Neural progenitor cell (in vitro differentiated cells): ENCODE measurements at regions not wholly inside any gene's neighbourhood (a gene's known extent, or its start where the extent isn't known, plus 50 kb on each side); places are given as distances from the start of the nearest gene placed in this dataset.

Source experiments
- DNase-seq: peaks from one replicate; pipeline ENCODE4 v3.0.0-alpha.2; 2016; ENCODE audit warnings: low spot score
- H2AFZ ChIP-seq: fragments of 200-600 bp; sonication (generic); replicated peaks from 2 replicates; pipeline ENCODE4 v1.6.1; 2016; ENCODE audit warnings: antibody characterized with exemption
- H3F3A ChIP-seq: fragments of 200-600 bp; sonication (generic); 2 replicates; pipeline ENCODE4 v1.6.1; 2016; ENCODE audit warnings: antibody characterized with exemption, low read depth
- H3K27ac ChIP-seq: fragments of 200-600 bp; sonication (generic); 2 replicates; pipeline ENCODE4 v1.5.1; 2016; ENCODE audit warnings: mild to moderate bottlenecking
- H3K27me3 ChIP-seq: fragments of 200-600 bp; sonication (generic); 2 replicates; pipeline ENCODE4 v1.6.1; 2016; ENCODE audit warnings: mild to moderate bottlenecking, moderate library complexity
- H3K36me3 ChIP-seq: fragments of 200-600 bp; sonication (generic); 2 replicates; pipeline ENCODE4 v1.5.1; 2016
- H3K4me1 ChIP-seq: fragments of 200-600 bp; sonication (generic); 2 replicates; pipeline ENCODE4 v1.6.1; 2016; ENCODE audit warnings: mixed run types
- H3K4me2 ChIP-seq: fragments of 200-600 bp; sonication (generic); 2 replicates; pipeline ENCODE4 v1.6.1; 2016
- H3K4me3 ChIP-seq: fragments of 200-600 bp; sonication (generic); 2 replicates; pipeline ENCODE4 v1.5.1; 2016
- H3K79me2 ChIP-seq: fragments of 200-600 bp; sonication (generic); 2 replicates; pipeline ENCODE4 v1.6.1; 2016; ENCODE audit warnings: low read depth
- H3K9ac ChIP-seq: fragments of 200-600 bp; sonication (generic); 2 replicates; pipeline ENCODE4 v1.6.1; 2016
- H3K9me3 ChIP-seq: fragments of 200-600 bp; sonication (generic); 2 replicates; pipeline ENCODE4 v1.5.1; 2016; ENCODE audit warnings: low read depth
- H4K20me1 ChIP-seq: fragments of 200-600 bp; sonication (generic); 2 replicates; pipeline ENCODE4 v1.6.1; 2016; ENCODE audit warnings: low read depth
- H3K27ac Mint-ChIP-seq: 3 replicates; pipeline ENCODE4 v1.8.0; 2021; ENCODE audit warnings: mixed read lengths
- H3K27me3 Mint-ChIP-seq: 2 replicates; pipeline ENCODE4 v1.8.0; 2022; ENCODE audit warnings: low read depth, mild to moderate bottlenecking, inconsistent platforms, moderate library complexity, mixed read lengths; ENCODE audit not compliant: insufficient read depth
- H3K36me3 Mint-ChIP-seq: 3 replicates; pipeline ENCODE4 v1.8.0; 2021; ENCODE audit warnings: mixed read lengths
- H3K4me1 Mint-ChIP-seq: 3 replicates; pipeline ENCODE4 v1.8.0; 2021; ENCODE audit warnings: mixed read lengths
- H3K4me3 Mint-ChIP-seq: 3 replicates; pipeline ENCODE4 v1.8.0; 2021; ENCODE audit warnings: mild to moderate bottlenecking, moderate library complexity, mixed read lengths
- H3K9me3 Mint-ChIP-seq: 3 replicates; pipeline ENCODE4 v1.8.0; 2020; ENCODE audit warnings: mixed read lengths
- CTCF ChIP-seq: fragments of 200-600 bp; sonication (generic); IDR thresholded peaks from 2 replicates; pipeline ENCODE4 v1.5.1; 2017; ENCODE audit warnings: antibody characterized with exemption, mild to moderate bottlenecking
- EZH2 ChIP-seq: fragments of 200-600 bp; sonication (generic); IDR thresholded peaks from 2 replicates; pipeline ENCODE4 v1.6.1; 2017; ENCODE audit warnings: antibody characterized with exemption, mild to moderate bottlenecking, moderate library complexity
- EZH2phosphoT487 ChIP-seq: fragments of 200-600 bp; sonication (generic); IDR thresholded peaks from 2 replicates; pipeline ENCODE4 v1.6.1; 2017; ENCODE audit warnings: antibody characterized with exemption

GRCh38 chrX:84690228-84690627 is 188.0 kb upstream of the HDX start:
- H2AFZ ChIP-seq, result no peak overlapping the region
- no peaks in the 10 kb centered on the region for H3K79me2 ChIP-seq
- no peak overlapping the region for H3K27ac ChIP-seq
- no peak for DNase-seq
- no peaks in the 10 kb centered on the region for H3K9me3 Mint-ChIP-seq
- no peak overlapping the region for H3K4me2 ChIP-seq
- H3K27me3 Mint-ChIP-seq, result no peaks in the 10 kb centered on the region
- no peaks in the 10 kb centered on the region for H3K36me3 ChIP-seq
- H3F3A ChIP-seq, result no peaks in the 10 kb centered on the region
- H3K9ac ChIP-seq, result no peak overlapping the region
- no peaks in the 10 kb centered on the region for H3K27me3 ChIP-seq
- H3K4me3 Mint-ChIP-seq, result no peak overlapping the region
- no peak overlapping the region for H3K4me3 ChIP-seq
- no peaks in the 10 kb centered on the region for H3K36me3 Mint-ChIP-seq
- H3K27ac Mint-ChIP-seq, result no peak overlapping the region
- no peaks in the 10 kb centered on the region for H3K4me1 Mint-ChIP-seq
- H4K20me1 ChIP-seq, result no peaks in the 10 kb centered on the region
- peaks cover 4% of the 10 kb centered on the region for H3K4me1 ChIP-seq
- TF ChIP-seq EZH2phosphoT487 (no peak), EZH2 (no peak), CTCF (no peak)
- H3K9me3 ChIP-seq, result peaks cover 8% of the 10 kb centered on the region

GRCh38 chrX:84709987-84710386 is 207.7 kb upstream of the HDX start:
- no peak for DNase-seq
- TF ChIP-seq CTCF (no peak), EZH2phosphoT487 (no peak), EZH2 (no peak)

GRCh38 chrX:84710611-84711010 is 208.4 kb upstream of the HDX start:
- Histone ChIP-seq H2AFZ (no peak overlapping the region), H3K36me3 (no peaks in the 10 kb centered on the region)
- H3K36me3 Mint-ChIP-seq, result no peaks in the 10 kb centered on the region

More at GRCh38 chrX:84709987-84710386, 207.7 kb upstream of the HDX start:
- Histone ChIP-seq H2AFZ (no peak overlapping the region), H3K27ac (no peak overlapping the region), H3K9ac (no peak overlapping the region), H3K4me2 (no peak overlapping the region), H3F3A (no peaks in the 10 kb centered on the region), H3K4me3 (no peak overlapping the region), H3K4me1 (no peaks in the 10 kb centered on the region), H3K79me2 (no peaks in the 10 kb centered on the region), H3K36me3 (no peaks in the 10 kb centered on the region), H4K20me1 (no peaks in the 10 kb centered on the region), H3K9me3 (peaks cover 3% of the 10 kb centered on the region), H3K27me3 (no peaks in the 10 kb centered on the region)
- no peaks in the 10 kb centered on the region for H3K36me3 Mint-ChIP-seq
- H3K4me1 Mint-ChIP-seq, result peaks cover 3% of the 10 kb centered on the region
- H3K9me3 Mint-ChIP-seq, result no peaks in the 10 kb centered on the region
- no peaks in the 10 kb centered on the region for H3K27me3 Mint-ChIP-seq
- no peak overlapping the region for H3K4me3 Mint-ChIP-seq
- H3K27ac Mint-ChIP-seq, result no peak overlapping the region

More at GRCh38 chrX:84710611-84711010, 208.4 kb upstream of the HDX start:
- Mint-ChIP-seq H3K27ac (no peak overlapping the region), H3K4me3 (no peak overlapping the region), H3K27me3 (no peaks in the 10 kb centered on the region), H3K4me1 (peaks cover 3% of the 10 kb centered on the region), H3K9me3 (no peaks in the 10 kb centered on the region)
- Histone ChIP-seq H3K4me1 (no peaks in the 10 kb centered on the region), H4K20me1 (no peaks in the 10 kb centered on the region), H3K27me3 (no peaks in the 10 kb centered on the region), H3K9me3 (peaks cover 3% of the 10 kb centered on the region), H3K79me2 (no peaks in the 10 kb centered on the region), H3F3A (no peaks in the 10 kb centered on the region), H3K4me3 (no peak overlapping the region), H3K9ac (no peak overlapping the region), H3K4me2 (no peak overlapping the region), H3K27ac (no peak overlapping the region)
- DNase-seq, result peak; percentile 40
- TF ChIP-seq CTCF (peak; percentile 13), EZH2phosphoT487 (no peak)
